SK-N-MC (cell line): ENCODE measurements at regions not wholly inside any gene's neighbourhood (a gene's known extent, or its start where the extent isn't known, plus 50 kb on each side); places are given as distances from the start of the nearest gene placed in this dataset.

Experiments used
- DNase-seq: peaks from one replicate; pipeline ENCODE4 v3.0.0-alpha.2; 2011; ENCODE audit warnings: low read depth, low spot score
- H3K27ac ChIP-seq: fragments of 200-600 bp; sonication (generic); 2 replicates; pipeline ENCODE4 v1.5.1; 2016; ENCODE audit warnings: mixed run types
- H3K36me3 ChIP-seq: fragments of 200-600 bp; sonication (generic); 2 replicates; pipeline ENCODE4 v1.6.1; 2017; ENCODE audit warnings: antibody characterized with exemption, low read length, mixed read lengths; ENCODE audit not compliant: insufficient read depth
- H3K4me3 ChIP-seq: fragments of 200-600 bp; sonication (generic); 2 replicates; pipeline ENCODE4 v1.5.1; 2016
- H3K9ac ChIP-seq: fragments of 200-600 bp; sonication (generic); 2 replicates; pipeline ENCODE4 v1.8.0; 2017; ENCODE audit warnings: mixed run types, mixed read lengths; ENCODE audit not compliant: insufficient read length
- H3K9me3 ChIP-seq: fragments of 200-600 bp; sonication (generic); 2 replicates; pipeline ENCODE4 v1.6.1; 2017; ENCODE audit warnings: low read depth, mild to moderate bottlenecking, antibody characterized with exemption, low read length, moderate library complexity, mixed read lengths
- EZH2 ChIP-seq: fragments of 200-600 bp; sonication (generic); IDR thresholded peaks from one replicate; pipeline ENCODE4 v1.6.1; 2017; ENCODE audit warnings: antibody characterized with exemption
- FOXP2 ChIP-seq: optimal IDR thresholded peaks from 2 replicates; pipeline ENCODE3; 2011; ENCODE audit warnings: mild to moderate bottlenecking, moderate library complexity; ENCODE audit not compliant: insufficient read depth; ENCODE audit errors: extremely low read length, control extremely low read depth
- POLR2AphosphoS5 ChIP-seq: IDR thresholded peaks from 2 replicates; pipeline ENCODE4 v1.6.1; 2012; ENCODE audit warnings: mild to moderate bottlenecking, low read depth, low read length, borderline replicate concordance

GRCh38 chr6:53727748-53728147, 62.2 kb upstream of the KLHL31 start:
- H3K36me3 ChIP-seq = no peaks in the 10 kb centered on the region
- H3K9me3 ChIP-seq = no peaks in the 10 kb centered on the region
- no peak for DNase-seq
- H3K4me3 ChIP-seq = no peak overlapping the region
- H3K27ac ChIP-seq = no peak overlapping the region
- no peak for TF ChIP-seq POLR2AphosphoS5
- TF ChIP-seq FOXP2 = no peak
- no peak for TF ChIP-seq EZH2
- no peak overlapping the region for H3K9ac ChIP-seq

GRCh38 chr6:53725791-53726575, 60.4 kb upstream of the KLHL31 start:
- H3K9me3 ChIP-seq = no peaks in the 10 kb centered on the region
- H3K36me3 ChIP-seq = no peaks in the 10 kb centered on the region
- TF ChIP-seq POLR2AphosphoS5 (no peak), EZH2 (no peak), FOXP2 (no peak)
- peak; percentile 22 for DNase-seq
- no peak overlapping the region for H3K9ac ChIP-seq
- H3K27ac ChIP-seq = no peak overlapping the region
- no peak overlapping the region for H3K4me3 ChIP-seq

- no peaks in the 10 kb centered on the region for H3K9me3 ChIP-seq
- no peak for TF ChIP-seq FOXP2
- TF ChIP-seq EZH2 = no peak
- TF ChIP-seq POLR2AphosphoS5 = no peak
- DNase-seq = no peak
- no peaks in the 10 kb centered on the region for H3K36me3 ChIP-seq
- H3K27ac ChIP-seq = no peak overlapping the region
- H3K4me3 ChIP-seq = no peak overlapping the region
- no peak overlapping the region for H3K9ac ChIP-seq
These were observed 58.9 kb upstream of the KLHL31 start for GRCh38 chr6:53724501-53724900.

- Histone ChIP-seq H3K9me3 (no peaks in the 10 kb centered on the region), H3K4me3 (no peak overlapping the region), H3K9ac (no peak overlapping the region), H3K27ac (no peak overlapping the region), H3K36me3 (no peaks in the 10 kb centered on the region)
- DNase-seq = no peak
- TF ChIP-seq FOXP2 = no peak
These were observed 57.8 kb upstream of the KLHL31 start for GRCh38 chr6:53723331-53723730.

- TF ChIP-seq EZH2 (no peak), POLR2AphosphoS5 (no peak), FOXP2 (no peak)
- Histone ChIP-seq H3K9me3 (no peaks in the 10 kb centered on the region), H3K36me3 (no peaks in the 10 kb centered on the region), H3K9ac (no peak overlapping the region), H3K4me3 (no peak overlapping the region), H3K27ac (no peak overlapping the region)
- DNase-seq = no peak
These were observed 56.2 kb upstream of the KLHL31 start for GRCh38 chr6:53721766-53722165.

- Histone ChIP-seq H3K27ac (no peak overlapping the region), H3K9me3 (no peaks in the 10 kb centered on the region), H3K4me3 (no peak overlapping the region), H3K9ac (no peak overlapping the region), H3K36me3 (no peaks in the 10 kb centered on the region)
- TF ChIP-seq POLR2AphosphoS5 (no peak), FOXP2 (no peak)
- DNase-seq = no peak
These were observed 53.3 kb upstream of the KLHL31 start for GRCh38 chr6:53718597-53719460.

GRCh38 chr6:53717566-53717965, 52.0 kb upstream of the KLHL31 start:
- H3K27ac ChIP-seq = no peak overlapping the region
- no peak for TF ChIP-seq FOXP2
- no peak for TF ChIP-seq POLR2AphosphoS5
- no peak for TF ChIP-seq EZH2
- no peaks in the 10 kb centered on the region for H3K36me3 ChIP-seq
- no peak overlapping the region for H3K4me3 ChIP-seq
- no peak for DNase-seq
- H3K9ac ChIP-seq = no peak overlapping the region
- no peaks in the 10 kb centered on the region for H3K9me3 ChIP-seq

GRCh38 chr6:53715434-53715833, 49.9 kb upstream of the KLHL31 start:
- Histone ChIP-seq H3K27ac (no peak overlapping the region), H3K36me3 (no peaks in the 10 kb centered on the region), H3K4me3 (no peak overlapping the region), H3K9ac (no peak overlapping the region), H3K9me3 (no peaks in the 10 kb centered on the region)
- DNase-seq = no peak
- TF ChIP-seq POLR2AphosphoS5 = no peak
- no peak for TF ChIP-seq FOXP2
- no peak for TF ChIP-seq EZH2
